Gastrocnemius medialis (tissue), 4 donors: ENCODE measurements at regions not wholly inside any gene's neighbourhood (a gene's known extent, or its start where the extent isn't known, plus 50 kb on each side); places are given as distances from the start of the nearest gene placed in this dataset.
A peak's percentile ranks its signal among the peaks of the same experiment; 100 is the strongest.

Experiments
- ATAC-seq, 2 donors: fragments of 150-250 bp; one replicate each; pipeline ENCODE4 v1.9.1; 2016
- DNase-seq, 2 donors: peaks; one replicate each; pipeline ENCODE4 v3.0.0-alpha.2; 2019
- H3K27ac ChIP-seq, 4 donors: fragments of 200-600 bp; sonication (generic); 1 replicate in 1 of 4; 2 replicates in 3 of 4; pipeline ENCODE4 v1.5.1; 2016 to 2018; ENCODE audit warnings: mild to moderate bottlenecking in 2 of 4, moderate library complexity in 1 of 4
- H3K27me3 ChIP-seq, 3 donors: fragments of 200-600 bp; sonication (generic) in 2 of 3; 1 replicate in 1 of 3; 2 replicates in 2 of 3; pipeline versions ENCODE4 v1.5.1 to v1.6.0; 2016 to 2019; ENCODE audit warnings: mild to moderate bottlenecking in 1 of 3, moderate library complexity in 1 of 3
- H3K36me3 ChIP-seq, 2 donors: fragments of 200-600 bp; sonication (generic) in 1 of 2; one replicate each; pipeline ENCODE4 v1.5.1; 2017 to 2018
- H3K4me1 ChIP-seq, 2 donors: fragments of 200-600 bp; sonication (generic) in 1 of 2; one replicate each; pipeline ENCODE4 v1.5.1; 2016 to 2017; ENCODE audit warnings: mild to moderate bottlenecking in 2 of 2
- H3K4me3 ChIP-seq, 4 donors: fragments of 200-600 bp; sonication (generic) in 3 of 4; 1 replicate in 1 of 4; 2 replicates in 3 of 4; pipeline ENCODE4 v1.5.1; 2016 to 2019; ENCODE audit warnings: mild to moderate bottlenecking in 2 of 4
- H3K9me3 ChIP-seq, 3 donors: fragments of 200-600 bp; sonication (generic) in 2 of 3; 1 replicate in 1 of 3; 2 replicates in 2 of 3; pipeline ENCODE4 v1.5.1; 2016 to 2019
- POLR2A ChIP-seq, 2 donors: fragments of 450-650 bp; IDR thresholded peaks; one replicate each; pipeline ENCODE4 v1.6.1; 2017; ENCODE audit warnings: antibody characterized with exemption in 2 of 2, mild to moderate bottlenecking in 2 of 2, moderate library complexity in 2 of 2
- in situ Hi-C, 4 donors: fragments of 200-750 bp; cut with MboI; loops; one replicate each; pipeline versions ENCODE4 v1.15.0 to v1.8.0; 2017; ENCODE audit warnings: low sequenced_read_pairs in 4 of 4
- intact Hi-C: fragments of 100-400 bp; cut with DNase I; formaldehyde crosslinking; loops from one replicate; pipeline ENCODE4 v1.15.1; 2023; ENCODE audit warnings: low total_unique reads
- TF ChIP-seq, protein P1 (sequence below), 5 experiments: fragments of 450-650 bp in 3 of 5; fragments of 200-600 bp in 2 of 5; sonication (generic) in 2 of 5; IDR thresholded peaks in 4 of 5; conservative IDR thresholded peaks in 1 of 5; 1 replicate in 4 of 5; 2 replicates in 1 of 5; pipeline ENCODE4 v1.5.1; 2016 to 2019; ENCODE audit warnings: antibody characterized with exemption in 5 of 5, mild to moderate bottlenecking in 3 of 5, moderate library complexity in 3 of 5

GRCh38 chr15:62392376-62392775 lies 227.3 kb upstream of the C2CD4B start:
- ATAC-seq (peak; percentile 26 to 39), DNase-seq (peak; percentile 14 to 51)
- no peaks in the 10 kb centered on the region for H3K36me3 ChIP-seq
- no peaks in the 10 kb centered on the region for H3K9me3 ChIP-seq
- TF ChIP-seq POLR2A (IDR thresholded peaks at IDR 0.05), result peak in 1 of 2 donors; percentile 16
- TF ChIP-seq, protein P1, sequence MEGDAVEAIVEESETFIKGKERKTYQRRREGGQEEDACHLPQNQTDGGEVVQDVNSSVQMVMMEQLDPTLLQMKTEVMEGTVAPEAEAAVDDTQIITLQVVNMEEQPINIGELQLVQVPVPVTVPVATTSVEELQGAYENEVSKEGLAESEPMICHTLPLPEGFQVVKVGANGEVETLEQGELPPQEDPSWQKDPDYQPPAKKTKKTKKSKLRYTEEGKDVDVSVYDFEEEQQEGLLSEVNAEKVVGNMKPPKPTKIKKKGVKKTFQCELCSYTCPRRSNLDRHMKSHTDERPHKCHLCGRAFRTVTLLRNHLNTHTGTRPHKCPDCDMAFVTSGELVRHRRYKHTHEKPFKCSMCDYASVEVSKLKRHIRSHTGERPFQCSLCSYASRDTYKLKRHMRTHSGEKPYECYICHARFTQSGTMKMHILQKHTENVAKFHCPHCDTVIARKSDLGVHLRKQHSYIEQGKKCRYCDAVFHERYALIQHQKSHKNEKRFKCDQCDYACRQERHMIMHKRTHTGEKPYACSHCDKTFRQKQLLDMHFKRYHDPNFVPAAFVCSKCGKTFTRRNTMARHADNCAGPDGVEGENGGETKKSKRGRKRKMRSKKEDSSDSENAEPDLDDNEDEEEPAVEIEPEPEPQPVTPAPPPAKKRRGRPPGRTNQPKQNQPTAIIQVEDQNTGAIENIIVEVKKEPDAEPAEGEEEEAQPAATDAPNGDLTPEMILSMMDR (IDR thresholded peaks at IDR 0.05 in 4 of 5, conservative IDR thresholded peaks at IDR 0.05 in 1 of 5), result no peak
- in situ Hi-C loops (loop anchor here in 1 of 4 donors (25.0 kb wide), 1 partner anchor 245 kb away; no protein-coding TSS in a partner anchor), intact Hi-C loops (loop anchor here (5.0 kb wide), 1 partner anchor 65 kb away; no protein-coding TSS in a partner anchor)
- H3K4me3 ChIP-seq, result peak overlapping the region; percentile 81 to 99 (median 92)
- H3K4me1 ChIP-seq, result peaks cover 19 to 23% of the 10 kb centered on the region in 2 donors
- H3K27me3 ChIP-seq, result no peaks in the 10 kb centered on the region
- H3K27ac ChIP-seq, result peak overlapping the region; percentile 84 to 93 (median 90)

GRCh38 chr15:62393196-62393595 lies 228.1 kb upstream of the C2CD4B start:
- H3K4me1 ChIP-seq, result peaks cover 19 to 23% of the 10 kb centered on the region in 2 donors
- H3K27me3 ChIP-seq, result no peaks in the 10 kb centered on the region
- in situ Hi-C loops, result loop anchor here in 1 of 4 donors (25.0 kb wide), 1 partner anchor 244 kb away; no protein-coding TSS in a partner anchor
- H3K4me3 ChIP-seq, result peak overlapping the region in 2 of 4 donors; percentile 81 to 96
- intact Hi-C loops, result loop anchor here (5.0 kb wide), 1 partner anchor 64 kb away; no protein-coding TSS in a partner anchor
- H3K27ac ChIP-seq, result peak overlapping the region; percentile 84 to 93 (median 90)
- DNase-seq (no peak), ATAC-seq (no peak)
- H3K9me3 ChIP-seq, result no peaks in the 10 kb centered on the region
- TF ChIP-seq, protein P1 (IDR thresholded peaks at IDR 0.05 in 4 of 5, conservative IDR thresholded peaks at IDR 0.05 in 1 of 5), result no peak
- no peak for TF ChIP-seq POLR2A (IDR thresholded peaks at IDR 0.05)
- H3K36me3 ChIP-seq, result no peaks in the 10 kb centered on the region

DNA sequence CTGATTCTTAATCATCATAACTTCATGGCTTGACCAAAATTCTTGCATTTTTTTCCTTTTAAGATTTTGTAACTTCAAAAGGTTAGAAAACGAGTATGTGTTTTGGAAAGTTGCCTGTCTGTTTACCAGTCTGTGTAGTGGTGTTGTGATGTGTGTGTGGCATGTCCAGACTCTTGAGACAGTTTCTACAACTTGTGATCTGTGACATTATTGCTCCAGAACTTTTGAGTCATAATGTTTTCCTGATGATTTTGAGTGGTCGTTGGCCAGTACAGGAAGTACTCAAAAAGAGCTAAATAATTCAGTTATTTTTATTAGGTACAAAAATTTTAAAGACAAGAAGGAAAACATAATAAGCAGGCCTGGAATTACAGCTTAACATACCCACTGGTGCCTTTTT lies 229.0 kb upstream of the C2CD4B start:
- DNase-seq (no peak), ATAC-seq (no peak)
- no peaks in the 10 kb centered on the region for H3K9me3 ChIP-seq
- intact Hi-C loops (loop anchor here (5.0 kb wide), 1 partner anchor 63 kb away; no protein-coding TSS in a partner anchor), in situ Hi-C loops (loop anchor here in 1 of 4 donors (25.0 kb wide), 1 partner anchor 243 kb away; no protein-coding TSS in a partner anchor)
- no peaks in the 10 kb centered on the region for H3K27me3 ChIP-seq
- peaks cover 18 to 23% of the 10 kb centered on the region in 2 donors for H3K4me1 ChIP-seq
- H3K27ac ChIP-seq, result peak overlapping the region; percentile 63 to 90 (median 87)
- TF ChIP-seq POLR2A (IDR thresholded peaks at IDR 0.05), result no peak
- TF ChIP-seq, protein P1 (IDR thresholded peaks at IDR 0.05 in 4 of 5, conservative IDR thresholded peaks at IDR 0.05 in 1 of 5), result no peak
- H3K36me3 ChIP-seq, result no peaks in the 10 kb centered on the region
- no peak overlapping the region for H3K4me3 ChIP-seq

DNA sequence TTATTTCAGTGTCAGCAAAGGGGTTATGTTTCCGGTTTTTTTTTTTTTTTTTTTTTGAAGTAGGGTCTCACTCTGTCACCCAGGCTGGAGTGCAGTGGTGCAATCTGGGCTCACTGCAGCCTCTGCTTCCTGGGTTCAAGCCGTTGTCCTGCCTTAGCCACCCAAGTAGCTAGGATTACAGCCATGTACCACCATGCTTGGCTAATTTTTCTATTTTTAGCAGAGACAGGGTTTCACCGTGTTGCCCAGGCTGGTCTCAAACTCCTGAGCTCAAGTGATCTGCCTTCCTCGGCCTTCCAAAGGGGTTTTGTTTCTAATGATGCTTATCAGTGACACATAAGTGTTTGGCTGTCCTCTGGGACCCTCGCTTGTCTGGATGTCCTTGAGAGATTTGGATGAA lies 235.7 kb upstream of the C2CD4B start:
- Histone ChIP-seq H3K27ac (peak overlapping the region; percentile 12 to 73 (median 46)), H3K9me3 (no peaks in the 10 kb centered on the region), H3K4me3 (no peak overlapping the region), H3K36me3 (no peaks in the 10 kb centered on the region), H3K4me1 (peaks cover 30 to 45% of the 10 kb centered on the region in 2 donors), H3K27me3 (no peaks in the 10 kb centered on the region)
- intact Hi-C loops, result loop anchor here (5.0 to 10.0 kb wide), 2 partner anchors 37 to 494 kb away; no protein-coding TSS in a partner anchor
- in situ Hi-C loops, result no loop called here
- no peak for DNase-seq
- no peak for ATAC-seq
- TF ChIP-seq, protein P1 (IDR thresholded peaks at IDR 0.05 in 4 of 5, conservative IDR thresholded peaks at IDR 0.05 in 1 of 5), result no peak
- TF ChIP-seq POLR2A (IDR thresholded peaks at IDR 0.05), result no peak
